ENCODE measurements at regions not wholly inside any gene's neighbourhood (a gene's known extent, or its start where the extent isn't known, plus 50 kb on each side); places are given as distances from the start of the nearest gene placed in this dataset.

- H3K9me3 ChIP-seq (ENCODE audit: insufficient read depth, low read depth, low read length) = no peaks in the 10 kb centered on the region
- no peaks in the 10 kb centered on the region for H3K27me3 Mint-ChIP-seq (ENCODE audit: low read depth, unreplicated experiment)
- no peaks in the 10 kb centered on the region for H4K20me1 ChIP-seq (ENCODE audit: insufficient read depth, low read length)
- no peak for DNase-seq (ENCODE audit: low read depth)
- no peak for FAIRE-seq
- H3K36me3 Mint-ChIP-seq (ENCODE audit: low read depth, unreplicated experiment) = no peaks in the 10 kb centered on the region
- H3K4me3 Mint-ChIP-seq (ENCODE audit: unreplicated experiment) = no peak overlapping the region
- H3K4me2 ChIP-seq (ENCODE audit: low read length) = no peak overlapping the region
- no peak overlapping the region for H3K9ac ChIP-seq (ENCODE audit: low read length)
- H2AFZ ChIP-seq (ENCODE audit: low read depth, low read length) = no peak overlapping the region
- H3K4me3 ChIP-seq (ENCODE audit: insufficient read depth, low read depth, low read length) = no peak overlapping the region
- no peaks in the 10 kb centered on the region for H3K4me1 Mint-ChIP-seq (ENCODE audit: low read depth, unreplicated experiment)
- H3K4me1 ChIP-seq (ENCODE audit: insufficient read depth, low read length) = no peaks in the 10 kb centered on the region
- H3K27ac Mint-ChIP-seq (ENCODE audit: unreplicated experiment) = no peak overlapping the region
- no peaks in the 10 kb centered on the region for H3K9me3 Mint-ChIP-seq (ENCODE audit: unreplicated experiment)
- TF ChIP-seq EZH2 (IDR thresholded peaks at IDR 0.05; ENCODE audit: insufficient read depth, low read length) = no peak
- no peak for TF ChIP-seq CTCF (IDR thresholded peaks at IDR 0.05; ENCODE audit: insufficient read depth, low read depth, low read length)
- H3K79me2 ChIP-seq (ENCODE audit: insufficient read depth, low read length) = no peaks in the 10 kb centered on the region
- no peak overlapping the region for H3K27ac ChIP-seq (ENCODE audit: low read depth, low read length)
- H3K27me3 ChIP-seq (ENCODE audit: insufficient read depth, low read length) = no peaks in the 10 kb centered on the region
- no peaks in the 10 kb centered on the region for H3K36me3 ChIP-seq (ENCODE audit: insufficient read depth, low read length)
These were observed 341.5 kb upstream of the NPVF start for GRCh38 chr7:25569765-25570164.

DNA sequence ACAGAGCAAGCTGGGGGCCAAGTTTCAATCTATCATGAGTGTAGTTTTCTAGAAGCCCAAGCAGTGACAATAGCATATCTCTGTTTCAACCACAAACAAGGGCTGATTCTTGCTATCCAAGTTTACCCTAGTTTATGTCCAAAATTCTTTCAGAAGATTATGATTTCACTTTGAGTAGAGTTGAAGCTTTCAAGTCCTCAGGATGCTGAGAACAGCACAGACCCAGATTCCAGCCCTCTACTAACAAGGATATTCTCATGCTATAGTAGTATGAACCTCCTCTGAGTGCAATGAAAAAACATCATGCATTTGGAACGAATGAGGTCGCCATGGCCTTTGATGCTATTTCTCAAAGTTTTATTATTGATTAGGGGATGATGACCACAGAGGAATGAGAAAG lies 344.1 kb upstream of the NPVF start:
- Mint-ChIP-seq H3K9me3 (ENCODE audit: unreplicated experiment) (no peaks in the 10 kb centered on the region), H3K27me3 (ENCODE audit: low read depth, unreplicated experiment) (peaks cover 2% of the 10 kb centered on the region), H3K4me3 (ENCODE audit: unreplicated experiment) (no peak overlapping the region), H3K36me3 (ENCODE audit: low read depth, unreplicated experiment) (no peaks in the 10 kb centered on the region), H3K27ac (ENCODE audit: unreplicated experiment) (no peak overlapping the region), H3K4me1 (ENCODE audit: low read depth, unreplicated experiment) (no peaks in the 10 kb centered on the region)
- Histone ChIP-seq H3K9ac (ENCODE audit: low read length) (no peak overlapping the region), H2AFZ (ENCODE audit: low read depth, low read length) (no peak overlapping the region), H4K20me1 (ENCODE audit: insufficient read depth, low read length) (no peaks in the 10 kb centered on the region), H3K4me3 (ENCODE audit: insufficient read depth, low read depth, low read length) (no peak overlapping the region), H3K27me3 (ENCODE audit: insufficient read depth, low read length) (no peaks in the 10 kb centered on the region), H3K27ac (ENCODE audit: low read depth, low read length) (no peak overlapping the region), H3K4me1 (ENCODE audit: insufficient read depth, low read length) (no peaks in the 10 kb centered on the region), H3K4me2 (ENCODE audit: low read length) (no peak overlapping the region), H3K36me3 (ENCODE audit: insufficient read depth, low read length) (no peaks in the 10 kb centered on the region), H3K79me2 (ENCODE audit: insufficient read depth, low read length) (no peaks in the 10 kb centered on the region), H3K9me3 (ENCODE audit: insufficient read depth, low read depth, low read length) (no peaks in the 10 kb centered on the region)
- no peak for DNase-seq (ENCODE audit: low read depth)
- FAIRE-seq = no peak
- TF ChIP-seq EZH2 (IDR thresholded peaks at IDR 0.05; ENCODE audit: insufficient read depth, low read length) (no peak), CTCF (IDR thresholded peaks at IDR 0.05; ENCODE audit: insufficient read depth, low read depth, low read length) (no peak)

DNA sequence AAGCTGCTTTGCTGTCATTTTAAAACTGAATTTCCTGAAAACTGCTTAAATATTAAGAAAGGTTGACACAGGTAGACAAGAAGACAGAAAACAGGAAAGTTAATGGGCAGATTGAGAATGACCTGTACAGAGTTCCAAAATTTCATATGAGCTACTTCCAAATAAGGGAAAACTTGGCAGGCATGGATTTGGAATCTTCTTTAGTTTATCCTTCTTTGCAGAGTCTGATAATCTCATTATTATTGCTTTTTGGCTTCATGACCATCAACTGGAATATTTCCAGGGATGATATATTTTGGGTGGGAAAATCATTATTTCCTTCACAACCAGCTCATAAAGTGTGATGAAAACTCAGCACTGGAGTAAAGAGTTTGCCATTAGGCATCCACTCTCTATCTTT lies 346.5 kb upstream of the NPVF start:
- H3K4me3 Mint-ChIP-seq (ENCODE audit: unreplicated experiment) = no peak overlapping the region
- Histone ChIP-seq H3K9ac (ENCODE audit: low read length) (no peak overlapping the region), H3K4me3 (ENCODE audit: insufficient read depth, low read depth, low read length) (no peak overlapping the region), H3K27ac (ENCODE audit: low read depth, low read length) (no peak overlapping the region), H4K20me1 (ENCODE audit: insufficient read depth, low read length) (no peaks in the 10 kb centered on the region), H3K4me1 (ENCODE audit: insufficient read depth, low read length) (no peaks in the 10 kb centered on the region), H3K9me3 (ENCODE audit: insufficient read depth, low read depth, low read length) (no peaks in the 10 kb centered on the region), H3K36me3 (ENCODE audit: insufficient read depth, low read length) (no peaks in the 10 kb centered on the region), H2AFZ (ENCODE audit: low read depth, low read length) (no peak overlapping the region), H3K4me2 (ENCODE audit: low read length) (no peak overlapping the region), H3K27me3 (ENCODE audit: insufficient read depth, low read length) (no peaks in the 10 kb centered on the region), H3K79me2 (ENCODE audit: insufficient read depth, low read length) (no peaks in the 10 kb centered on the region)
- no peak for TF ChIP-seq CTCF (IDR thresholded peaks at IDR 0.05; ENCODE audit: insufficient read depth, low read depth, low read length)
- no peak for TF ChIP-seq EZH2 (IDR thresholded peaks at IDR 0.05; ENCODE audit: insufficient read depth, low read length)
- peaks cover 2% of the 10 kb centered on the region for H3K27me3 Mint-ChIP-seq (ENCODE audit: low read depth, unreplicated experiment)
- H3K27ac Mint-ChIP-seq (ENCODE audit: unreplicated experiment) = no peak overlapping the region
- peaks cover 6% of the 10 kb centered on the region for H3K4me1 Mint-ChIP-seq (ENCODE audit: low read depth, unreplicated experiment)
- FAIRE-seq (no peak), DNase-seq (ENCODE audit: low read depth) (no peak)
- H3K36me3 Mint-ChIP-seq (ENCODE audit: low read depth, unreplicated experiment) = no peaks in the 10 kb centered on the region
- no peaks in the 10 kb centered on the region for H3K9me3 Mint-ChIP-seq (ENCODE audit: unreplicated experiment)

All from astrocyte (in vitro differentiated cells and primary cell).